ENCODE measurements at regions not wholly inside any gene's neighbourhood (a gene's known extent, or its start where the extent isn't known, plus 50 kb on each side); places are given as distances from the start of the nearest gene placed in this dataset.

GRCh38 chr5:122608222-122608621, 166.7 kb upstream of the SNX2 start:
- TF ChIP-seq TCF7L2 (IDR thresholded peaks at IDR 0.05; ENCODE audit: borderline replicate concordance, low read depth, low read length) (no peak), CTCF (tag by site-specific recombination; IDR thresholded peaks at IDR 0.05) (no peak), SETDB1 (IDR thresholded peaks at IDR 0.05; ENCODE audit: insufficient read length, low read length) (no peak), ZNF704 (tag by site-specific recombination; IDR thresholded peaks at IDR 0.05) (no peak), ZNF274 (IDR thresholded peaks at IDR 0.05; ENCODE audit: low read length) (no peak), ZNF274 (tag by site-specific recombination; IDR thresholded peaks at IDR 0.05; ENCODE audit: borderline replicate concordance) (no peak), ZNF184 (tag by site-specific recombination; IDR thresholded peaks at IDR 0.05) (no peak), ZBTB48 (tag by site-specific recombination; IDR thresholded peaks at IDR 0.05) (no peak), ZFP3 (tag by site-specific recombination; IDR thresholded peaks at IDR 0.05; ENCODE audit: low read depth) (no peak), IKZF3 (tag by site-specific recombination; IDR thresholded peaks at IDR 0.05) (no peak)
- TF ChIP-seq, protein P1, sequence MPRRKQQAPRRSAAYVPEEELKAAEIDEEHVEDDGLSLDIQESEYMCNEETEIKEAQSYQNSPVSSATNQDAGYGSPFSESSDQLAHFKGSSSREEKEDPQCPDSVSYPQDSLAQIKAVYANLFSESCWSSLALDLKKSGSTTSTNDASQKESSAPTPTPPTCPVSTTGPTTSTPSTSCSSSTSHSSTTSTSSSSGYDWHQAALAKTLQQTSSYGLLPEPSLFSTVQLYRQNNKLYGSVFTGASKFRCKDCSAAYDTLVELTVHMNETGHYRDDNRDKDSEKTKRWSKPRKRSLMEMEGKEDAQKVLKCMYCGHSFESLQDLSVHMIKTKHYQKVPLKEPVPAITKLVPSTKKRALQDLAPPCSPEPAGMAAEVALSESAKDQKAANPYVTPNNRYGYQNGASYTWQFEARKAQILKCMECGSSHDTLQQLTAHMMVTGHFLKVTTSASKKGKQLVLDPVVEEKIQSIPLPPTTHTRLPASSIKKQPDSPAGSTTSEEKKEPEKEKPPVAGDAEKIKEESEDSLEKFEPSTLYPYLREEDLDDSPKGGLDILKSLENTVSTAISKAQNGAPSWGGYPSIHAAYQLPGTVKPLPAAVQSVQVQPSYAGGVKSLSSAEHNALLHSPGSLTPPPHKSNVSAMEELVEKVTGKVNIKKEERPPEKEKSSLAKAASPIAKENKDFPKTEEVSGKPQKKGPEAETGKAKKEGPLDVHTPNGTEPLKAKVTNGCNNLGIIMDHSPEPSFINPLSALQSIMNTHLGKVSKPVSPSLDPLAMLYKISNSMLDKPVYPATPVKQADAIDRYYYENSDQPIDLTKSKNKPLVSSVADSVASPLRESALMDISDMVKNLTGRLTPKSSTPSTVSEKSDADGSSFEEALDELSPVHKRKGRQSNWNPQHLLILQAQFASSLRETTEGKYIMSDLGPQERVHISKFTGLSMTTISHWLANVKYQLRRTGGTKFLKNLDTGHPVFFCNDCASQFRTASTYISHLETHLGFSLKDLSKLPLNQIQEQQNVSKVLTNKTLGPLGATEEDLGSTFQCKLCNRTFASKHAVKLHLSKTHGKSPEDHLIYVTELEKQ (tag by site-specific recombination; IDR thresholded peaks at IDR 0.05; ENCODE audit: borderline replicate concordance), result no peak

All from HEK293 (cell line).